ENCODE measurements at regions not wholly inside any gene's neighbourhood (a gene's known extent, or its start where the extent isn't known, plus 50 kb on each side); places are given as distances from the start of the nearest gene placed in this dataset.

- peaks cover 0 to 8% (median 0%) of the 10 kb centered on the region in 6 donors for H3K4me1 ChIP-seq
- intact Hi-C loops (cut with DNase I; ENCODE audit: low total_unique reads): no loop called here
- no peaks in the 10 kb centered on the region for H3K27me3 ChIP-seq (replicated peaks in 1 of 7)
- no peaks in the 10 kb centered on the region for H3K36me3 ChIP-seq
- H3K9me3 ChIP-seq: no peaks in the 10 kb centered on the region
- TF ChIP-seq CTCF (IDR thresholded peaks at IDR 0.05 in 8 of 11, conservative IDR thresholded peaks at IDR 0.05 in 3 of 11) (peak; percentile 6 to 70 (median 53)), POLR2AphosphoS5 (IDR thresholded peaks at IDR 0.05) (peak in 1 of 3 donors; percentile 15), POLR2A (IDR thresholded peaks at IDR 0.05) (no peak)
- WGBS, 5 donors: 8 to 11% (median 9%) methylated on average over 16 of the region's 16 CpGs
- no peak overlapping the region for H3K27ac ChIP-seq
- peak overlapping the region in 1 of 8 donors; percentile 47 for H3K4me3 ChIP-seq
- DNase-seq: peak; percentile 75
Observed at GRCh38 chr4:189202182-189202868, 738.3 kb upstream of the FRG1 start.

GRCh38 chr4:189202869-189203271 lies 737.8 kb upstream of the FRG1 start:
- H3K27me3 ChIP-seq (replicated peaks in 1 of 7): no peaks in the 10 kb centered on the region
- peaks cover 0 to 8% (median 0%) of the 10 kb centered on the region in 6 donors for H3K4me1 ChIP-seq
- DNase-seq: no peak
- intact Hi-C loops (cut with DNase I; ENCODE audit: low total_unique reads): no loop called here
- H3K9me3 ChIP-seq: no peaks in the 10 kb centered on the region
- H3K27ac ChIP-seq: no peak overlapping the region
- TF ChIP-seq POLR2A (IDR thresholded peaks at IDR 0.05) (no peak), POLR2AphosphoS5 (IDR thresholded peaks at IDR 0.05) (no peak), CTCF (IDR thresholded peaks at IDR 0.05 in 8 of 11, conservative IDR thresholded peaks at IDR 0.05 in 3 of 11) (no peak)
- 54 to 61% (median 58%) methylated on average over 8 of the region's 8 CpGs for WGBS, 5 donors
- no peaks in the 10 kb centered on the region for H3K36me3 ChIP-seq
- no peak overlapping the region for H3K4me3 ChIP-seq

- H3K9me3 ChIP-seq: no peaks in the 10 kb centered on the region
- no peak for TF ChIP-seq CTCF (IDR thresholded peaks at IDR 0.05 in 8 of 11, conservative IDR thresholded peaks at IDR 0.05 in 3 of 11)
- TF ChIP-seq POLR2A (IDR thresholded peaks at IDR 0.05): no peak
- intact Hi-C loops (cut with DNase I; ENCODE audit: low total_unique reads): no loop called here
Observed at GRCh38 chr4:189204616-189205015, 736.1 kb upstream of the FRG1 start.

GRCh38 chr4:189206953-189207352 lies 733.7 kb upstream of the FRG1 start:
- no peak for TF ChIP-seq POLR2A (IDR thresholded peaks at IDR 0.05)
- no peak for TF ChIP-seq CTCF (IDR thresholded peaks at IDR 0.05 in 8 of 11, conservative IDR thresholded peaks at IDR 0.05 in 3 of 11)
- TF ChIP-seq POLR2AphosphoS5 (IDR thresholded peaks at IDR 0.05): no peak
- WGBS, 5 donors: 68 to 78% (median 74%) methylated on average over 10 of the region's 10 CpGs

More at GRCh38 chr4:189204616-189205015, 736.1 kb upstream of the FRG1 start:
- no peak for DNase-seq
- whole genome bisulfite sequencing, 5 donors: 73 to 84% (median 80%) methylated on average over 8 of the region's 8 CpGs
- H3K27ac ChIP-seq: no peak overlapping the region
- no peaks in the 10 kb centered on the region for H3K36me3 ChIP-seq
- H3K4me1 ChIP-seq: peaks cover 0 to 8% (median 0%) of the 10 kb centered on the region in 6 donors
- H3K4me3 ChIP-seq: no peak overlapping the region
- no peaks in the 10 kb centered on the region for H3K27me3 ChIP-seq (replicated peaks in 1 of 7)

More at GRCh38 chr4:189206953-189207352, 733.7 kb upstream of the FRG1 start:
- intact Hi-C loops (cut with DNase I; ENCODE audit: low total_unique reads): no loop called here
- H3K9me3 ChIP-seq: no peaks in the 10 kb centered on the region
- H3K4me3 ChIP-seq: no peak overlapping the region
- no peak overlapping the region for H3K27ac ChIP-seq
- no peaks in the 10 kb centered on the region for H3K36me3 ChIP-seq
- H3K27me3 ChIP-seq (replicated peaks in 1 of 7): no peaks in the 10 kb centered on the region
- H3K4me1 ChIP-seq: peaks cover 0 to 8% (median 0%) of the 10 kb centered on the region in 6 donors
- no peak for DNase-seq

Measured in spleen (tissue), 11 donors.